ENCODE measurements at regions not wholly inside any gene's neighbourhood (a gene's known extent, or its start where the extent isn't known, plus 50 kb on each side); places are given as distances from the start of the nearest gene placed in this dataset.

- H3K36me3 ChIP-seq (ENCODE audit: low read depth, low read length) = no peaks in the 10 kb centered on the region
- no peaks in the 10 kb centered on the region; the same call in 1 of the 2 replicates for H3K27me3 ChIP-seq (ENCODE audit: low read length)
- ChIA-PET POLR2A (ENCODE audit: unreplicated experiment) (no interaction called here), CTCF (no interaction called here)
- H3K4me2 ChIP-seq (ENCODE audit: low read length) = no peak overlapping the region
- TF ChIP-seq, protein P1, sequence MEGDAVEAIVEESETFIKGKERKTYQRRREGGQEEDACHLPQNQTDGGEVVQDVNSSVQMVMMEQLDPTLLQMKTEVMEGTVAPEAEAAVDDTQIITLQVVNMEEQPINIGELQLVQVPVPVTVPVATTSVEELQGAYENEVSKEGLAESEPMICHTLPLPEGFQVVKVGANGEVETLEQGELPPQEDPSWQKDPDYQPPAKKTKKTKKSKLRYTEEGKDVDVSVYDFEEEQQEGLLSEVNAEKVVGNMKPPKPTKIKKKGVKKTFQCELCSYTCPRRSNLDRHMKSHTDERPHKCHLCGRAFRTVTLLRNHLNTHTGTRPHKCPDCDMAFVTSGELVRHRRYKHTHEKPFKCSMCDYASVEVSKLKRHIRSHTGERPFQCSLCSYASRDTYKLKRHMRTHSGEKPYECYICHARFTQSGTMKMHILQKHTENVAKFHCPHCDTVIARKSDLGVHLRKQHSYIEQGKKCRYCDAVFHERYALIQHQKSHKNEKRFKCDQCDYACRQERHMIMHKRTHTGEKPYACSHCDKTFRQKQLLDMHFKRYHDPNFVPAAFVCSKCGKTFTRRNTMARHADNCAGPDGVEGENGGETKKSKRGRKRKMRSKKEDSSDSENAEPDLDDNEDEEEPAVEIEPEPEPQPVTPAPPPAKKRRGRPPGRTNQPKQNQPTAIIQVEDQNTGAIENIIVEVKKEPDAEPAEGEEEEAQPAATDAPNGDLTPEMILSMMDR (conservative IDR thresholded peaks at IDR 0.05; ENCODE audit: low read depth, low read length) = no peak
- no peak for TF ChIP-seq EZH2 (IDR thresholded peaks at IDR 0.05; ENCODE audit: low read length, unreplicated experiment)
- TF ChIP-seq EZH2phosphoT487 (IDR thresholded peaks at IDR 0.05; ENCODE audit: borderline replicate concordance, low read length) = no peak
- H3K4me3 ChIP-seq (ENCODE audit: low read length) = no peak overlapping the region
- H3K79me2 ChIP-seq (ENCODE audit: low read length) = no peaks in the 10 kb centered on the region
- no peak overlapping the region for H3K27ac ChIP-seq (ENCODE audit: low read length)
- H3F3A ChIP-seq (ENCODE audit: low read length, unreplicated experiment) = no peaks in the 10 kb centered on the region
- ATAC-seq (no peak), DNase-seq (no peak)
- no peaks in the 10 kb centered on the region for H4K20me1 ChIP-seq (ENCODE audit: low read length)
- no peak overlapping the region for H3K9ac ChIP-seq (ENCODE audit: low read length)
- no peaks in the 10 kb centered on the region for H3K9me2 ChIP-seq (replicated peaks; ENCODE audit: low read length)
- no peak overlapping the region for H2AFZ ChIP-seq (ENCODE audit: low read length)
- BruUV-seq (replicated peaks) = no TSS peak
- no peaks in the 10 kb centered on the region for H3K9me3 ChIP-seq (ENCODE audit: low read length)
- intact Hi-C loops (cut with micrococcal nuclease) = no loop called here
- H3K4me1 ChIP-seq (ENCODE audit: insufficient read depth, low read length) = no peaks in the 10 kb centered on the region
Observed at GRCh38 chr11:15886866-15887265, 469.5 kb downstream of the SOX6 start.

- Histone ChIP-seq H3K9ac (ENCODE audit: low read length) (no peak overlapping the region), H3K4me1 (ENCODE audit: insufficient read depth, low read length) (no peaks in the 10 kb centered on the region), H3K36me3 (ENCODE audit: low read depth, low read length) (no peaks in the 10 kb centered on the region), H3K9me2 (replicated peaks; ENCODE audit: low read length) (no peaks in the 10 kb centered on the region), H3K27me3 (ENCODE audit: low read length) (no peaks in the 10 kb centered on the region), H3K79me2 (ENCODE audit: low read length) (no peaks in the 10 kb centered on the region), H3K4me3 (ENCODE audit: low read length) (no peak overlapping the region), H3K9me3 (ENCODE audit: low read length) (no peaks in the 10 kb centered on the region), H3K4me2 (ENCODE audit: low read length) (no peak overlapping the region), H3K27ac (ENCODE audit: low read length) (no peak overlapping the region), H2AFZ (ENCODE audit: low read length) (no peak overlapping the region), H3F3A (ENCODE audit: low read length, unreplicated experiment) (no peaks in the 10 kb centered on the region), H4K20me1 (ENCODE audit: low read length) (no peaks in the 10 kb centered on the region)
- BruUV-seq (replicated peaks) = no TSS peak
- DNase-seq = no peak
- ChIA-PET CTCF (no interaction called here), POLR2A (ENCODE audit: unreplicated experiment) (no interaction called here)
- ATAC-seq = no peak
- TF ChIP-seq, protein P1 (conservative IDR thresholded peaks at IDR 0.05; ENCODE audit: low read depth, low read length) = no peak
- TF ChIP-seq EZH2phosphoT487 (IDR thresholded peaks at IDR 0.05; ENCODE audit: borderline replicate concordance, low read length) (no peak), EZH2 (IDR thresholded peaks at IDR 0.05; ENCODE audit: low read length, unreplicated experiment) (no peak)
- intact Hi-C loops (cut with micrococcal nuclease) = no loop called here
Observed at GRCh38 chr11:15888556-15889345, 467.6 kb downstream of the SOX6 start.

GRCh38 chr11:15889363-15890030, 466.8 kb downstream of the SOX6 start:
- no TSS peak for BruUV-seq (replicated peaks)
- Histone ChIP-seq H3F3A (ENCODE audit: low read length, unreplicated experiment) (no peaks in the 10 kb centered on the region), H3K27ac (ENCODE audit: low read length) (no peak overlapping the region), H3K9me3 (ENCODE audit: low read length) (no peaks in the 10 kb centered on the region), H3K27me3 (ENCODE audit: low read length) (no peaks in the 10 kb centered on the region), H3K4me2 (ENCODE audit: low read length) (no peak overlapping the region), H3K9ac (ENCODE audit: low read length) (no peak overlapping the region), H3K9me2 (replicated peaks; ENCODE audit: low read length) (no peaks in the 10 kb centered on the region), H4K20me1 (ENCODE audit: low read length) (no peaks in the 10 kb centered on the region), H2AFZ (ENCODE audit: low read length) (no peak overlapping the region), H3K4me1 (ENCODE audit: insufficient read depth, low read length) (no peaks in the 10 kb centered on the region), H3K36me3 (ENCODE audit: low read depth, low read length) (no peaks in the 10 kb centered on the region), H3K4me3 (ENCODE audit: low read length) (no peak overlapping the region), H3K79me2 (ENCODE audit: low read length) (no peaks in the 10 kb centered on the region)
- CTCF ChIA-PET = no interaction called here
- ATAC-seq = no peak
- TF ChIP-seq EZH2 (IDR thresholded peaks at IDR 0.05; ENCODE audit: low read length, unreplicated experiment) = no peak
- TF ChIP-seq EZH2phosphoT487 (IDR thresholded peaks at IDR 0.05; ENCODE audit: borderline replicate concordance, low read length) = no peak
- TF ChIP-seq, protein P1 (conservative IDR thresholded peaks at IDR 0.05; ENCODE audit: low read depth, low read length) = no peak
- POLR2A ChIA-PET (ENCODE audit: unreplicated experiment) = no interaction called here
- intact Hi-C loops (cut with micrococcal nuclease) = no loop called here
- no peak for DNase-seq
